ENCODE measurements at regions not wholly inside any gene's neighbourhood (a gene's known extent, or its start where the extent isn't known, plus 50 kb on each side); places are given as distances from the start of the nearest gene placed in this dataset.

GRCh38 chr7:118870187-118870586, 645.7 kb downstream of the ANKRD7 start:
- no peak for DNase-seq (ENCODE audit: low spot score)
- in situ Hi-C loops (cut with MboI; ENCODE audit: low sequenced_read_pairs, unreplicated experiment), result no loop called here
- TF ChIP-seq CTCF (IDR thresholded peaks at IDR 0.05; ENCODE audit: borderline replicate concordance, control extremely low read depth, extremely low read depth, insufficient read depth, missing control alignments), result no peak

GRCh38 chr7:118872568-118872967, 648.1 kb downstream of the ANKRD7 start:
- no peak for DNase-seq (ENCODE audit: low spot score)
- in situ Hi-C loops (cut with MboI; ENCODE audit: low sequenced_read_pairs, unreplicated experiment), result no loop called here
- no peak for TF ChIP-seq CTCF (IDR thresholded peaks at IDR 0.05; ENCODE audit: borderline replicate concordance, control extremely low read depth, extremely low read depth, insufficient read depth, missing control alignments)

- TF ChIP-seq CTCF (IDR thresholded peaks at IDR 0.05; ENCODE audit: borderline replicate concordance, control extremely low read depth, extremely low read depth, insufficient read depth, missing control alignments), result no peak
- in situ Hi-C loops (cut with MboI; ENCODE audit: low sequenced_read_pairs, unreplicated experiment), result no loop called here
- DNase-seq (ENCODE audit: low spot score), result no peak
These were observed 652.7 kb downstream of the ANKRD7 start for GRCh38 chr7:118877187-118877586.

- no peak for DNase-seq (ENCODE audit: low spot score)
- no peak for TF ChIP-seq CTCF (IDR thresholded peaks at IDR 0.05; ENCODE audit: borderline replicate concordance, control extremely low read depth, extremely low read depth, insufficient read depth, missing control alignments)
- in situ Hi-C loops (cut with MboI; ENCODE audit: low sequenced_read_pairs, unreplicated experiment), result no loop called here
These were observed 653.8 kb downstream of the ANKRD7 start for GRCh38 chr7:118878336-118878735.

- no peak for DNase-seq (ENCODE audit: low spot score)
- TF ChIP-seq CTCF (IDR thresholded peaks at IDR 0.05; ENCODE audit: borderline replicate concordance, control extremely low read depth, extremely low read depth, insufficient read depth, missing control alignments), result no peak
- in situ Hi-C loops (cut with MboI; ENCODE audit: low sequenced_read_pairs, unreplicated experiment), result no loop called here
These were observed 673.8 kb downstream of the ANKRD7 start for GRCh38 chr7:118898284-118898683.

- no peak for TF ChIP-seq CTCF (IDR thresholded peaks at IDR 0.05; ENCODE audit: borderline replicate concordance, control extremely low read depth, extremely low read depth, insufficient read depth, missing control alignments)
- DNase-seq (ENCODE audit: low spot score), result no peak
- in situ Hi-C loops (cut with MboI; ENCODE audit: low sequenced_read_pairs, unreplicated experiment), result no loop called here
These were observed 678.1 kb downstream of the ANKRD7 start for GRCh38 chr7:118902600-118902999.

Measured in GM13976 (cell line).